K562 (cell line): ENCODE measurements at regions not wholly inside any gene's neighbourhood (a gene's known extent, or its start where the extent isn't known, plus 50 kb on each side); places are given as distances from the start of the nearest gene placed in this dataset.

ENCODE experiments used
- ATAC-seq: fragments of 200-7000 bp; cut with Tn5 transposase; 3 replicates; pipeline ENCODE4 v1.9.1; 2020; ENCODE audit warnings: moderate library complexity
- BruUV-seq: library from RNA; stranded (reverse); fragments of 400-500 nt; replicated peaks from 2 replicates; lab custom pipeline; 2021; lab: Mats Ljungman, UMichigan
- CTCF ChIA-PET: fragments of 300-600 bp; formaldehyde crosslinking; extraction: SDS; loops from one replicate; lab custom pipeline; 2021; ENCODE audit warnings: low intra/inter-chr PET ratio; lab: Yijun Ruan, JAX
- POLR2A ChIA-PET: fragments of 300-600, 350-650 bp; sonication (Branson Sonifier 250); formaldehyde crosslinking; extraction: SDS; loops from one replicate; lab custom pipeline; 2021; ENCODE audit warnings: antibody characterized with exemption, inconsistent platforms; lab: Yijun Ruan, JAX
- DNase-seq, 4 experiments: peaks; one replicate each; pipeline versions ENCODE4 v3.0.0 to v3.0.0-alpha.2; 2011 to 2018; ENCODE audit warnings: low spot score in 3 of 4, mixed read lengths in 3 of 4; ENCODE audit errors: extremely low read depth in 1 of 4
- FAIRE-seq: peaks from 2 replicates; lab custom pipeline; 2011; peaks lifted over from hg19 to GRCh38; lab: Jason Lieb, UNC
- H2AFZ ChIP-seq: 2 replicates; pipeline ENCODE4 v1.6.0; 2011; ENCODE audit warnings: low read depth, low read length, control low read depth, inconsistent platforms
- H3K27ac ChIP-seq: fragments of 200-600 bp; 3 replicates; pipeline ENCODE4 v1.8.0; 2011; ENCODE audit warnings: low read depth, mild to moderate bottlenecking, control low read depth, inconsistent platforms, low read length, moderate library complexity, mixed read lengths; ENCODE audit errors: extremely low read depth
- H3K27me3 ChIP-seq, 2 experiments: fragments of 300-600 bp in 1 of 2; 2 replicates in 1 of 2; 3 replicates in 1 of 2; pipeline versions ENCODE4 v1.6.0 to v1.8.0; 2011; ENCODE audit warnings: inconsistent platforms in 2 of 2, low read length in 2 of 2, mild to moderate bottlenecking in 1 of 2, mixed read lengths in 1 of 2, moderate library complexity in 1 of 2; ENCODE audit not compliant: control insufficient read depth in 2 of 2, insufficient read depth in 2 of 2
- H3K36me3 ChIP-seq: fragments of 300-600 bp; 3 replicates; pipeline ENCODE4 v1.8.0; 2011; ENCODE audit warnings: mild to moderate bottlenecking, low read length, inconsistent platforms; ENCODE audit not compliant: control insufficient read depth, insufficient read depth
- H3K4me1 ChIP-seq, 2 experiments: fragments of 200-600 bp in 1 of 2; replicated peaks in 1 of 2; 2 replicates in 1 of 2; 3 replicates in 1 of 2; pipeline versions ENCODE4 v1.5.1 to v1.8.0; 2011; ENCODE audit warnings: inconsistent platforms in 2 of 2, low read length in 2 of 2, mild to moderate bottlenecking in 1 of 2, mixed read lengths in 1 of 2, moderate library complexity in 1 of 2; ENCODE audit not compliant: control insufficient read depth in 2 of 2, insufficient read depth in 2 of 2
- H3K4me2 ChIP-seq: 2 replicates; pipeline ENCODE4 v1.6.1; 2011; ENCODE audit warnings: low read length, control low read depth, inconsistent platforms, mixed read lengths; ENCODE audit not compliant: insufficient read depth
- H3K4me3 ChIP-seq: fragments of 200-600 bp; sonication (generic), shearing (Covaris generic); 2 replicates; pipeline ENCODE4 v1.5.1; 2016; ENCODE audit warnings: control low read depth, inconsistent platforms
- H3K79me2 ChIP-seq: fragments of 200-600 bp; 3 replicates; pipeline ENCODE4 v1.8.0; 2011; ENCODE audit warnings: low read length, inconsistent platforms; ENCODE audit not compliant: control insufficient read depth, insufficient read depth
- H3K9ac ChIP-seq, 2 experiments: 2 replicates each; pipeline versions ENCODE4 v1.6.0 to v1.6.1; 2011; ENCODE audit warnings: low read depth in 2 of 2, low read length in 2 of 2, control low read depth in 1 of 2, inconsistent platforms in 1 of 2, mild to moderate bottlenecking in 1 of 2, mixed read lengths in 1 of 2; ENCODE audit not compliant: insufficient read depth in 1 of 2
- H3K9me1 ChIP-seq: one replicate; pipeline ENCODE4 v1.6.0; 2011; ENCODE audit warnings: inconsistent platforms, mild to moderate bottlenecking, low read length, moderate library complexity; ENCODE audit not compliant: control insufficient read depth, insufficient read depth
- H3K9me3 ChIP-seq: replicated peaks from 2 replicates; pipeline ENCODE4 v1.5.1; 2011; ENCODE audit warnings: low read depth, low read length, inconsistent platforms; ENCODE audit not compliant: control insufficient read depth, insufficient read depth
- H4K20me1 ChIP-seq: replicated peaks from 2 replicates; pipeline ENCODE4 v1.6.1; 2011; ENCODE audit warnings: low read length, inconsistent platforms, mixed read lengths; ENCODE audit not compliant: control insufficient read depth, insufficient read depth
- CBX8 ChIP-seq: fragments of 200-600 bp; sonication (generic); IDR thresholded peaks from 2 replicates; pipeline ENCODE4 v1.6.1; 2012; ENCODE audit warnings: borderline replicate concordance, mixed run types, low read depth, mild to moderate bottlenecking, moderate library complexity, mixed read lengths, low read length, control low read depth, inconsistent platforms; ENCODE audit not compliant: poor library complexity, severe bottlenecking; ENCODE audit errors: extremely low read depth
- KHSRP ChIP-seq: fragments of 450-650 bp; IDR thresholded peaks from 2 replicates; pipeline ENCODE4 v1.6.1; 2017
- NR2C1 ChIP-seq, 2 experiments: fragments of 450-650 bp; IDR thresholded peaks; 2 replicates each; pipeline ENCODE4 v1.6.1; 2017; ENCODE audit warnings: mild to moderate bottlenecking in 2 of 2, antibody characterized with exemption in 1 of 2, inconsistent platforms in 1 of 2, missing compliant biosample characterization in 1 of 2, missing genetic modification characterization in 1 of 2
- NR2F6 ChIP-seq: fragments of 450-650 bp; formaldehyde crosslinking; IDR thresholded peaks from 2 replicates; pipeline ENCODE4 v1.4.0; 2020; ENCODE audit warnings: mild to moderate bottlenecking
- SIN3B ChIP-seq: fragments of 450-650 bp; IDR thresholded peaks from 2 replicates; pipeline ENCODE4 v1.6.1; 2017; ENCODE audit warnings: low read depth, mild to moderate bottlenecking, moderate library complexity
- TGIF2 ChIP-seq: sonication (generic); formaldehyde crosslinking; IDR thresholded peaks from 2 replicates; pipeline ENCODE4 v1.8.1; 2022; ENCODE audit warnings: mild to moderate bottlenecking, missing genetic modification reagents, moderate library complexity
- UBTF ChIP-seq, 2 experiments: IDR thresholded peaks; 2 replicates each; pipeline ENCODE4 v1.6.1; 2012; ENCODE audit warnings: improper control_type of control experiment in 2 of 2, low read depth in 2 of 2, low read length in 2 of 2, borderline replicate concordance in 1 of 2
- ZNF124 ChIP-seq: sonication (generic); formaldehyde crosslinking; IDR thresholded peaks from 2 replicates; pipeline ENCODE4 v1.8.1; 2022; ENCODE audit warnings: missing genetic modification reagents
- ZNF398 ChIP-seq: fragments of 250-450 bp; sonication (Bioruptor Pico); IDR thresholded peaks from 2 replicates; pipeline ENCODE4 v1.8.0; 2021; ENCODE audit warnings: moderate library complexity, mild to moderate bottlenecking, inconsistent platforms
- WGBS: fragments of 100-300 bp; shearing (Covaris generic); methylation state at CpG from one replicate; pipeline ENCODE4 v1.1.6; 2016; ENCODE audit warnings: low coverage, mixed read lengths; ENCODE audit not compliant: insufficient coverage; ENCODE audit errors: missing lambda C conversion rate; 5-methylcytosine and 5-hydroxymethylcytosine counted together
- in situ Hi-C: fragments of 300-500 bp; cut with MboI; formaldehyde crosslinking; loops from 4 replicates; pipeline ENCODE4 v1.15.0; 2018; ENCODE audit warnings: inconsistent platforms, mixed read lengths
- intact Hi-C: fragments of 100-400 bp; cut with micrococcal nuclease; formaldehyde crosslinking; loops from 2 replicates; pipeline ENCODE4 v1.14.2; 2022

GRCh38 chr12:87270919-87271318 lies 758.3 kb downstream of the C12orf50 start (continued):
- TF ChIP-seq ZNF124 (CRISPR knock-in tag) (no peak), KHSRP (no peak)
- TF ChIP-seq, all 486 proteins: peak for 0

- DNase-seq, result no peak
- no peak for ATAC-seq
- no peaks in the 10 kb centered on the region for H3K9me1 ChIP-seq
Observed at GRCh38 chr12:87266305-87266704, 762.9 kb downstream of the C12orf50 start.

More at GRCh38 chr12:87266305-87266704, 762.9 kb downstream of the C12orf50 start:
- POLR2A ChIA-PET, result no interaction called here
- no peaks in the 10 kb centered on the region for H3K27me3 ChIP-seq
- no peak for FAIRE-seq
- H3K79me2 ChIP-seq, result no peaks in the 10 kb centered on the region
- no peak overlapping the region for H3K4me3 ChIP-seq
- no peaks in the 10 kb centered on the region for H3K9me3 ChIP-seq
- H3K27ac ChIP-seq, result no peak overlapping the region
- no TSS peak for BruUV-seq
- TF ChIP-seq NR2F6 (CRISPR knock-in tag), result no peak
- TF ChIP-seq ZNF398, result no peak
- no peak for TF ChIP-seq SIN3B
- no peak for TF ChIP-seq TGIF2
- no peak for TF ChIP-seq NR2C1 (IDR thresholded peaks at IDR 0.05)
- TF ChIP-seq NR2C1 (tag; IDR thresholded peaks at IDR 0.05), result no peak
- TF ChIP-seq UBTF (IDR thresholded peaks at IDR 0.05; ENCODE audit: borderline replicate concordance in 1 of 2, low read depth in 2 of 2, low read length in 2 of 2), result no peak
- no peak for TF ChIP-seq CBX8
- in situ Hi-C loops, result no loop called here
- no peak overlapping the region for H3K4me2 ChIP-seq
- intact Hi-C loops, result no loop called here
- WGBS, result 0% methylated on average over 2 of the region's 2 CpGs
- H4K20me1 ChIP-seq, result no peaks in the 10 kb centered on the region
- CTCF ChIA-PET, result no interaction called here
- no peak overlapping the region for H2AFZ ChIP-seq
- no peak overlapping the region for H3K9ac ChIP-seq
- H3K4me1 ChIP-seq, result no peaks in the 10 kb centered on the region
- H3K36me3 ChIP-seq, result no peaks in the 10 kb centered on the region
